Chondrocyte (in vitro differentiated cells): ENCODE measurements at regions not wholly inside any gene's neighbourhood (a gene's known extent, or its start where the extent isn't known, plus 50 kb on each side); places are given as distances from the start of the nearest gene placed in this dataset.

Source experiments
- DNase-seq: peaks from one replicate; pipeline ENCODE4 v3.0.0; 2021; ENCODE audit warnings: mixed read lengths, low spot score
- H3K27ac Mint-ChIP-seq: one replicate; pipeline ENCODE4 v1.8.0; 2021; ENCODE audit warnings: mild to moderate bottlenecking, moderate library complexity, mixed read lengths; ENCODE audit not compliant: unreplicated experiment
- H3K27me3 Mint-ChIP-seq: 2 replicates; pipeline ENCODE4 v1.8.0; 2021; ENCODE audit warnings: low read depth, mixed read lengths
- H3K36me3 Mint-ChIP-seq: 2 replicates; pipeline ENCODE4 v1.8.0; 2021; ENCODE audit warnings: low read depth, mixed read lengths
- H3K4me1 Mint-ChIP-seq: 2 replicates; pipeline ENCODE4 v1.8.0; 2021; ENCODE audit warnings: low read depth, mild to moderate bottlenecking, mixed read lengths
- H3K4me3 Mint-ChIP-seq: one replicate; pipeline ENCODE4 v1.8.0; 2021; ENCODE audit warnings: mild to moderate bottlenecking, moderate library complexity, mixed read lengths; ENCODE audit not compliant: unreplicated experiment
- H3K9me3 Mint-ChIP-seq: 2 replicates; pipeline ENCODE4 v1.8.0; 2021; ENCODE audit warnings: low read depth, mixed read lengths
- CTCF ChIP-seq: fragments of 200-600 bp; sonication (generic); IDR thresholded peaks from 2 replicates; pipeline ENCODE4 v1.5.0; 2021; ENCODE audit warnings: antibody characterized with exemption, mild to moderate bottlenecking, moderate library complexity

DNA sequence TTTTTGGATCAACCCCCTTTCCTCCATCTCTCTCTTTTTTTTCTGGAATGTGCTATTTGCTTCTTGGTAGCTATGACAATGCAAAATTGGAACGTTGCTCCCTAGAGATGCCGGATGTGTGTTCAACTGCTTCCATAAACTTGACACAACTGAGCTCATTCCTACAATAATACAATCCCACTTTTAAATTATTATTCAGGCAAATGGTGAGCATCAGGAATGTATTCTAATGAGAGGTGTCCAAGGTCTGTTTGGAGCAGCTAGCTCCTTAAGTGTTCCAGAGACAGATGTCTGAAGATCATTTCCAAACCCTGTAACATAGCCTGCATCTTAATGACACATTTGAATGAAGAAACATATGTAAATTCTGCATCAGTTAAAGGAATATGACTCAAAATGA lies 518.4 kb downstream of the TAF11L14 start:
- Mint-ChIP-seq H3K36me3 (no peaks in the 10 kb centered on the region), H3K4me3 (no peak overlapping the region), H3K27ac (no peak overlapping the region), H3K9me3 (no peaks in the 10 kb centered on the region), H3K4me1 (peaks cover 2% of the 10 kb centered on the region), H3K27me3 (no peaks in the 10 kb centered on the region)
- no peak for DNase-seq
- TF ChIP-seq CTCF: no peak

DNA sequence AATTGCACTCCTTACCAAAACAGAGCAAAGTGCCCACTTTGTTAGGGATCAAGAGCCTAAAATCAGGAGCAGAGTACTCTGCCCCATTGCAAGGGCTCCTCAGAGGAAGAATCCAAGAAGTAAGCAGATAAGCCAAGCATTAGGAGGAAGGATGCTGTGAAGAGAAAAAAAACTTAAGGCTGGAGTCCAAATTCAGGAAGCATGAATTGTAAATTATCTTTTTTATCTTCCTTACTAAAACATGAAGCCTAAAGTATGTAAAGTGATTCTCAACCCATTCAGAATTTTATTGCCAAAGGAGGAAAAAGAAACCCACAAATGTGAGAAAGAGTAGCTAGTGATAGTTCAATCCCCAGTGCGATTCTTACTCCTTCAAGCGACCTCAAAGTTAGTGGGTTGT lies 523.9 kb downstream of the TAF11L14 start:
- no peak overlapping the region for H3K4me3 Mint-ChIP-seq
- no peaks in the 10 kb centered on the region for H3K27me3 Mint-ChIP-seq
- no peak for TF ChIP-seq CTCF

DNA sequence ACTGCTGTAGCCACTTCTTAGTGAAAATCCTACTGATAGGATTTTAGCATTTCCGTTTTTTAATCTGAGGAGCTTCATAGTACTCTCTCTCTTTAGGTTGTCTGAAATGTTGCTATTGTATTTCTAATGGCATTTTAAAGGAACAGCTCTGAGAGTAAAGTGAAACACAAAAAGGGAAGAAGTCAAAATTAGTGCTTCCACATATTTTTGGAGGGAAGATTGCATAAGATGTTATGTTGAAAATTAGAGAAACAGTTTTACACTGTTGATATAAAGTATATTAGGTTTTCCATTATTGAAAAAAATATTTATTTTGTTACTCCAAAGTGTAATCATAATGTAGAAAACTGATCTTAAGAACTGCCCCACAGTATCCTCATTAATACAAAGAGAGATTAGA lies 525.1 kb downstream of the TAF11L14 start:
- H3K36me3 Mint-ChIP-seq: peaks cover 2% of the 10 kb centered on the region
- no peaks in the 10 kb centered on the region for H3K27me3 Mint-ChIP-seq
- H3K27ac Mint-ChIP-seq: no peak overlapping the region
- no peak for DNase-seq
- no peaks in the 10 kb centered on the region for H3K4me1 Mint-ChIP-seq
- H3K9me3 Mint-ChIP-seq: peaks cover 19% of the 10 kb centered on the region
- no peak overlapping the region for H3K4me3 Mint-ChIP-seq
- TF ChIP-seq CTCF: no peak

More for the DNA sequence above, 523.9 kb downstream of the TAF11L14 start:
- peaks cover 2% of the 10 kb centered on the region for H3K36me3 Mint-ChIP-seq
- H3K27ac Mint-ChIP-seq: no peak overlapping the region
- H3K4me1 Mint-ChIP-seq: no peaks in the 10 kb centered on the region
- H3K9me3 Mint-ChIP-seq: peaks cover 14% of the 10 kb centered on the region
- no peak for DNase-seq

DNA sequence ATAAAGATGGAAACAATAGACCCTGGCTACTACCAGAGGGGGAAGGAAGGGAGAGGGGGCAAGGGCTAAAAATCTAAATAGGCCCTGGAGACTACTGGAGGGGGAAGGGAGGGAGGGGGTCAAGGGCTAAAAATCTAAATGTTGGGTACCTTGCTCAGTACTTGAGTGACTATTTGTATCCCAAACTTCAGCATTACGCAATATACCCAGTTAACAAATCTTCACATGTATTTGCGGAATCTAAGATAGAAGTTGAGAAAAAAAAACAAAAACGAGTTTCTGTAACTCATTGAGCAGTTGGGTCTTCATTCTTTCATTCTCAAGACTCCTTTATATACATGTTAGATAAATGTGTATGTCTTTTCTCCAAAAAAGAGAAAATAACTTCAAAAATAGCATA lies 537.4 kb downstream of the TAF11L14 start:
- no peak overlapping the region for H3K27ac Mint-ChIP-seq
- no peaks in the 10 kb centered on the region for H3K36me3 Mint-ChIP-seq
- DNase-seq: no peak
- peaks cover 18% of the 10 kb centered on the region for H3K9me3 Mint-ChIP-seq
- no peaks in the 10 kb centered on the region for H3K4me1 Mint-ChIP-seq
- TF ChIP-seq CTCF: no peak
- H3K27me3 Mint-ChIP-seq: peaks cover 2% of the 10 kb centered on the region
- H3K4me3 Mint-ChIP-seq: no peak overlapping the region

DNA sequence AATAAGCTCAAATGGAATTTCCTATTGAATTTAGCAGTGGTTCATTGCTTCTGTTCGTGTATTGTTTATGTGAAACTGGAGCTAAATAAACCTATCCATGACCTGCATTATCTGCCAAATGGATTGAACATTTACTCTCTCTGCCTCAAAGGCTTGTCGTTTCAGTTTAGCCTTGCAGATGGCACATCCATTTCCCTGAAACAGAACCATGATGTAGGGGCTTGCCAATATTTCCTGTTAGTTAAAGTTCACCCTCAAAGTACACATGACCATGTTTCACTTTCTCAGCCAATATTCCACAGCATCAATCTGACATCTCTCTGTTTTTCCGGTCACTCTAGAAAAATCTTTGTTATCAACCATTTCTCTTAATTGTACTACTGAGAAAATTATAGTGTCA lies 545.3 kb downstream of the TAF11L14 start:
- peaks cover 2% of the 10 kb centered on the region for H3K27me3 Mint-ChIP-seq

More for the DNA sequence above, 545.3 kb downstream of the TAF11L14 start:
- DNase-seq: no peak
- no peaks in the 10 kb centered on the region for H3K36me3 Mint-ChIP-seq
- H3K4me1 Mint-ChIP-seq: no peaks in the 10 kb centered on the region
- peaks cover 12% of the 10 kb centered on the region for H3K9me3 Mint-ChIP-seq
- TF ChIP-seq CTCF: no peak
- H3K27ac Mint-ChIP-seq: no peak overlapping the region
- no peak overlapping the region for H3K4me3 Mint-ChIP-seq
